Medulla oblongata (tissue), 1 donor: ENCODE measurements at regions not wholly inside any gene's neighbourhood (a gene's known extent, or its start where the extent isn't known, plus 50 kb on each side); places are given as distances from the start of the nearest gene placed in this dataset.

ENCODE experiments used
- DNase-seq: peaks from one replicate; pipeline ENCODE4 v3.0.0-alpha.2; 2015; ENCODE audit errors: extremely low spot score

- no peak for DNase-seq
Measured at GRCh38 chr5:116655431-116655830, 80.8 kb upstream of the SEMA6A start.

GRCh38 chr5:116654925-116655324 is 80.3 kb upstream of the SEMA6A start:
- no peak for DNase-seq

DNA sequence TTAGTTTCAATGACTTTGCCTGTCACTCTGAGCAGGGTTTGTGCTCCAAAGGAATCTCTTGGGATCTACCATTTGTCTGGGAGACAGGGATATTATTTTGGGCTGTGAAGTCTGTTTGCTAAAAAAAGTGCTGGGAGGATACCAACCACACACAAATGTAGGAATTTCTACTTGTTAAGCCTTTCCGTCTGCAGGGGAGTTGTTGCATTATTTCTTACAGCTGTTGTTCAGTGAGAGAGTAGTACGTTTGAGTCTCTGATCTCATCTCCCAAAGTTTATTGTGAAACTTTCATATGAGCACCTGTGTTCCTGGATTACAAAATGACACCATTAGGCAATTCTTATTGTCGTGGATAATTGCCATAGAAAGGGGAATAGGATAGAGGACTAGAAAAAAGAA is 78.3 kb upstream of the SEMA6A start:
- peak; percentile 59 for DNase-seq

GRCh38 chr5:116652196-116652729 is 77.6 kb upstream of the SEMA6A start:
- peak; percentile 97 for DNase-seq

DNA sequence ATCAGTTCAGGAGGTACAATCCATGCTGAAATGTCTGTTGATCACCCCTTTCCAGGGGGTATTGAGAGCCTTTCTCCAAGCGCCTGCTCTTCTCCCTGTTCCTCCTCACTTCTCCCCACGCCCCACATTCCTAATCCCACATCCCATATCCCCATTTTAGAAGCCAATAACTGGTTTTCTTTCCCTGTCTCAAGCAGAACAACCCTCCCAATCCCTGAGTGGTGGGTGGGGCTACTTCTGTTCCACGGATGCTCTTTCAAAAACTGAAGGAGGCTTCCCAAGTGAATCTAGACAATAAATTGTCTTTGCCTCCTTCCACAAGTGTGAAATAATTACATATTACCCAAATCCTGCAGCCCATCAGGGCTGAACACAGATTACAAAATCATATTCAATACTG is 77.0 kb upstream of the SEMA6A start:
- no peak for DNase-seq

- no peak for DNase-seq
Measured at GRCh38 chr5:116650964-116651363, 76.3 kb upstream of the SEMA6A start.

DNA sequence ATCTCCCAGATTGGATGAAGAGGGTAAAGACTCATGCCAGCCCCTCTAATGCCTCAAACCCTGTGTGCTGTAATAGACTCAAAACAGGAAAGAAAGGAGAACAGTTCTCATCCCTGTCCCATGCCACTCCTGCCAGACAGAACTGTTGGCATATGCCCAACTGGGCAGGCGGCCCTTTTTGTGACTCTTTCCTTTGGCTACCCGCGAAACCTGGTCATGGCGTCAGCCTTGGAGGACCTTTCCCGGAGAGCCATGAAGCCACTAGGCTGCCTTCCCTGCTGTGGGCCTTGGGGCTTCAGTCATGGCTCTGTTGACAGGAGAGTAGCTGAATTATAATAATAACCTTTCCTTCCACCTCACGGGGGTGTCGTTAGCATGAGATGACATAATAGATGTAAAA is 75.9 kb upstream of the SEMA6A start:
- DNase-seq, result peak; percentile 70

DNA sequence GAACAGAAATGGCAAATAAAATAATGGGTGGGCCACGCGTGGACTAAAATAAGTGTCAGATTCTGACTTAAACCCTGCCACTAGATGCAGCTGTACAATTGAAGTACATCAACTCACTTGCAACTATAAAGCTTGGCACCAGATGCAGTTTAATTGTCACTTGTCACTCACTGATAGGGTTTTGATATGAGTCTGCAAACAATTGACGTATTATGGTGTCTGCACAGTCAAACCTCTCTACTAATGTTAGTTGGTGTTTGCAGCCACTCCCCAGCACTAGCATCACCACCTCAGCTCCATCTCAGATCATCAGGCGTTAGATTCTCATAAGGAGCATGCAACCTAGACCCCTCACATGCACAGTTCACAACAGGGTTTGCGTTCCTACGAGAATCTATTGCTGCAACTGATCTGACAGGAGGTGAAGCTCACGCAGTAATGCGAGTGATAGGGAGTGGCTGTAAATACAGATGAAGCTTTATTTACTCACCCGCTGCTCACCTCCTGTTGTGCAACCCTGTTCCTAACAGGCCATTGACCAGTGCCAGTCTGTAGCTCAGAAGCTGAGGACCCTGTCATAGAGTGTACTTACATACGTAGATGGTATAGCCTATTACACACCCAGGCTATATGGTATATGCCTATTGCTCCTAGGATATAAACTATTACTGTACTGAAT is 72.1 kb upstream of the SEMA6A start:
- DNase-seq, result no peak

DNA sequence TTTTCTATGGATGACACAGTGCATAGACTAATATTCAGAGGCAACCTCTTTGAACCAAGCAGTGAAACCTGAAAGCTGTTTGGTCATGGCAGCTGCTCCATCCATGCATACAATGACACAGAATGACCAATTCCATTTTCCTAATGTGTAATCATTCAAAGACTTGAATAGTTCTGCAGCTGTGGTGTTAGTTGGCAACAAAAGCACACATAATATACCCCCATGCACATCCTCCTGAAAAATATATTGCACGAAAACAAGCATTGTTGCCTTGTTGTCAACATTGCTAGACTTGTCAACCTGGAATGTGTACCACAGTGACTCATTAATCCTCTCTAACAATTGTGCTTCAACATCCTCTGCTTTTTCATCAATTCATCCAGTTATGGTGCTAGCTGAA is 71.0 kb upstream of the SEMA6A start:
- no peak for DNase-seq

- no peak for DNase-seq
Measured at GRCh38 chr5:116640236-116640635, 65.6 kb upstream of the SEMA6A start.

DNA sequence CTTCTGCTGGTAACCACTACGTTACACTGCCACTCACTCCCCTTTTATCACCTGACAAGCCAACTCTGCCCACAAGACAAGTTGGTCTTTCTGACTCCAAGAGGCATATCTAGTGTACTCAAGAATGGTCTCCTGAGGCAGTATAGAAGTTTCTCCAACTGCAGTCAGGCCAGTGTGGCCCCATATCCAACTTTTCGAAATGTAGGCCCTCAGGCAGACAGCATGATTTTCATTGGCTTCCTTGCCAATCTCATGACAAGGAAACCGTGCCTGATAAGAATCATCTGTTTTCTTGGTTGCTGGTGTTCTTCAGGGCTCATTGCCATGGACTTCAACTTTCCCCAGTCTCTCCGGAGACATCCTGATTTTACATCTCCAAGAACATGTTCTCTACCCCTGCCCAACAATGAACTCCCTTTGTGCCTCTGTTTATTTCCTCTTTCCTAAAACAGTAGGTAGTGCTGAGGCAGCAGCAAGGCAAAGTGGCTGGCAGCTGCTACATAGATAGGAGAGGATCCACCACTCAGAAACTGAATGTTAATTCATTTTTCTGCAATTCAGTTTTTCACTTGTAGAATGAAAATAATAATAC is 62.6 kb upstream of the SEMA6A start:
- DNase-seq, result no peak

DNA sequence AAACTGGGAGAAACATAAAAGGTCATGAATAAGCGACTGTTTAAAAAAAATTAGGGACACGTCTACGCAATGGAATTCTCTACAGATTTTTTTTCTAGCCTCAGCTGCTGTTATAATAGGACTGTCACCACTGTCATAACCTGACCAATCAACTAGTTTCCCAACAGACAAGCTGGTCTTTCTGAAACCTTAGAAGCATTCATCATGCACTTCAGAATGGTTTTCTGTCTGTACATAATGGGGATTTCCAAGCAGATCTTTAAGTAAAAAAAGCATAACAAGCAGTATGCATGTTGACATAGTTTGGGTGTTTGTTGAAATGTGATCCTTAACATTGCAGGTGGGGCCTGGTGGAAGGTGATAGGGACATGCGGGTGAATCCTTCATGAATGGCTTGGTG is 58.3 kb upstream of the SEMA6A start:
- DNase-seq, result no peak

GRCh38 chr5:116631147-116631546 is 56.5 kb upstream of the SEMA6A start:
- no peak for DNase-seq

DNA sequence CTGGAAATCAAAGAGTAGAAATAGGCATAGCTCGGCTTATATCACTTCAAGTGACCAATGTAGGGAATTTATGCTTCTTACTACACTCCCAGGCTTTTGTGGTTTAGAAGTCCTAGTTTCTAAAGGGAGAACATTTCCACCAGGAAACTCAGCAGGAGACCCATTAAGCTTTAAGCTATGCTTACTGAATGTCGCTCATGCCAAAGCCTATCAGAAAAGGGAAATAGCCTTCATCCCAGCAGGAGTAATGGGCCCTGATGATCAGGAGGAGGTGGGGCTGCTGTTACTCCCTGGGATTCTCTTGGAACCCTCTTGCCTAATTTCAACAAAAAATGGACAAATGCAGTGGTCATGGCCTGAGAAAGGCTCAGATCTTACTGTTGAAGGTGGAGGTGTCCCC is 54.5 kb upstream of the SEMA6A start:
- DNase-seq, result no peak

DNA sequence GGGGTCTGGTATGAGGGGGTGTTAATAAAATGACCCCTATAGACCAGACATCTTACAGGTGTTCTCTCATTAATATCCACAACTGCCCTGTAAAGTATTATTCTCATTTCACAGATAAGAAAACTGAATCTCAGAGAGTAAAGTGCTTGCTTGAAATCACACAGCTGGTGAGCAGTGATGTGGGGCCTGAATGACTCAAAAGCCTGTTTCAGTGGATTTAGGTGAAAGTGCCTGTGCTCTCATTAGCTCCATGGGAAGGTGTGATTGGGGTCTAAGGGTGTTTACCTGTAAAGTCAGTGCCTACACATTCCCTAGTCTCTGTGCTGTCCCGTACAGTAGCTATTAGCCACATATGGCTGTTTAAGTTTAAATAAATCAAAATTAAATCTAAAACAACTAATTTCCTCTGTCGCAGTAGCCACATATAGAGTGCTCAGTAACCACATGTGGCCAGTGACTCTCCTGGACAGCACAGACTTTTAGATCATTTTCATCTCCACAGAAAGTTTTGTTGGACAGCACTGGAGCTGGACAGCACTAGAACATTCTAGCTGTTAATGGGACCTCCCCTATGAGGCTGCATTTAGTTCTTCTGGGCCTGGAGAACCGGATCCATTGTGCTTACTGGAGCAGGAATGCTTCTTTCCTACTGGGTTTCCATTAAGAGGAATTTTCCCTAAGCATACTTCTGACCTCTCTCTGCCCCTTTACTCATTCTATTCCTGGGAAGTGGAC is 52.5 kb upstream of the SEMA6A start:
- no peak for DNase-seq

GRCh38 chr5:116626272-116626723 is 51.7 kb upstream of the SEMA6A start:
- peak; percentile 95 for DNase-seq
